Vagina (tissue), 2 donors: ENCODE measurements at regions not wholly inside any gene's neighbourhood (a gene's known extent, or its start where the extent isn't known, plus 50 kb on each side); places are given as distances from the start of the nearest gene placed in this dataset.

Experiments used
- CTCF ChIP-seq, 3 experiments: fragments of 450-650 bp in 2 of 3; fragments of 200-600 bp in 1 of 3; sonication (generic) in 1 of 3; IDR thresholded peaks; one replicate each; pipeline ENCODE4 v1.5.1; 2017 to 2019; ENCODE audit warnings: antibody characterized with exemption in 3 of 3, mild to moderate bottlenecking in 2 of 3, moderate library complexity in 2 of 3
- POLR2A ChIP-seq, 2 donors: fragments of 450-650 bp; IDR thresholded peaks; one replicate each; pipeline ENCODE4 v1.6.1; 2017; ENCODE audit warnings: antibody characterized with exemption in 2 of 2, mild to moderate bottlenecking in 2 of 2, moderate library complexity in 2 of 2
- POLR2AphosphoS5 ChIP-seq, 2 donors: sonication (generic); formaldehyde crosslinking; IDR thresholded peaks; one replicate each; pipeline ENCODE4 v1.9.0; 2017; ENCODE audit warnings: antibody characterized with exemption in 2 of 2, mild to moderate bottlenecking in 2 of 2, low read depth in 1 of 2; ENCODE audit not compliant: insufficient read depth in 1 of 2

- TF ChIP-seq CTCF (IDR thresholded peaks at IDR 0.05), result no peak
- no peak for TF ChIP-seq POLR2AphosphoS5 (IDR thresholded peaks at IDR 0.05; ENCODE audit: insufficient read depth in 1 of 2, low read depth in 1 of 2)
- no peak for TF ChIP-seq POLR2A (IDR thresholded peaks at IDR 0.05)
These were observed 62.7 kb upstream of the KIRREL3 start for GRCh38 chr11:127063241-127063640.
